ENCODE measurements at regions not wholly inside any gene's neighbourhood (a gene's known extent, or its start where the extent isn't known, plus 50 kb on each side); places are given as distances from the start of the nearest gene placed in this dataset.

GRCh38 chr9:129359916-129360536 lies 182.0 kb upstream of the IER5L start:
- Mint-ChIP-seq H3K9me3 (ENCODE audit: low read depth) (peaks cover 8% of the 10 kb centered on the region), H3K36me3 (ENCODE audit: low read depth) (no peaks in the 10 kb centered on the region), H3K27me3 (ENCODE audit: low read depth) (no peaks in the 10 kb centered on the region), H3K4me1 (ENCODE audit: low read depth) (peaks cover 5% of the 10 kb centered on the region), H3K27ac (ENCODE audit: unreplicated experiment) (no peak overlapping the region), H3K4me3 (ENCODE audit: unreplicated experiment) (no peak overlapping the region)
- no peak for TF ChIP-seq CTCF (IDR thresholded peaks at IDR 0.05)
- no peak for DNase-seq (ENCODE audit: low spot score)

DNA sequence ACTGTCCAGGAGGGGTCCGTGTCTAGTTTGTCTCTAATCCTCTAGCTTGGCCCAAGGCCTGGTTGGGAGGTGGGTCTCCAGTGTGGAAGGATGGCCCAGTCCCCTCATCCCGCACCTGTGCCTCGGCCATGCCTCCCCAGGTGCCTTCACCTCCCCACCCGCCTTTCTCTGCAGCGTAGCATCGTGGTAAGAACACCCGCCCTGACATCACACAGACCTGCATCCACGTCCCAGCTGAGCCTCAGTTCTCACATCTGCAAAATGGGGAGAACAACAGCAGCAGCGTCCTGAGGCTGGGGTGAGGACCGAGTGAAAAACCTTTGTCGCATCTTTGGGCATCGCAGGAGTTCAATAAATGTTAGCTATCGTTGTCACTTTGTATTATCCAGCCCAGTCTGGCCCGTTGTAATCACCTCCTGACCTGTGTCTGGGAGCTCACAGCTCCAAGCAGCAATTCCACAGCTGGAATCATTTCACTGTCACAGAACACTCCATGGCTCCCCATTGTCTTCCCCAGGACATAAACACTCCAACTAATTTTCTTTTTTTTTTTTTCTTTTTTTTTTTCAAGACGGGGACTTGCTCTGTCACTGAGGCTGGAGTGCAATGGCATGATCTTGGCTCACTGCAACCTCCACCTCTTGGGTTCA lies 181.2 kb upstream of the IER5L start:
- DNase-seq (ENCODE audit: low spot score): no peak
- Mint-ChIP-seq H3K9me3 (ENCODE audit: low read depth) (peaks cover 8% of the 10 kb centered on the region), H3K4me1 (ENCODE audit: low read depth) (peaks cover 5% of the 10 kb centered on the region), H3K4me3 (ENCODE audit: unreplicated experiment) (no peak overlapping the region), H3K36me3 (ENCODE audit: low read depth) (no peaks in the 10 kb centered on the region), H3K27me3 (ENCODE audit: low read depth) (no peaks in the 10 kb centered on the region), H3K27ac (ENCODE audit: unreplicated experiment) (no peak overlapping the region)
- TF ChIP-seq CTCF (IDR thresholded peaks at IDR 0.05): no peak

DNA sequence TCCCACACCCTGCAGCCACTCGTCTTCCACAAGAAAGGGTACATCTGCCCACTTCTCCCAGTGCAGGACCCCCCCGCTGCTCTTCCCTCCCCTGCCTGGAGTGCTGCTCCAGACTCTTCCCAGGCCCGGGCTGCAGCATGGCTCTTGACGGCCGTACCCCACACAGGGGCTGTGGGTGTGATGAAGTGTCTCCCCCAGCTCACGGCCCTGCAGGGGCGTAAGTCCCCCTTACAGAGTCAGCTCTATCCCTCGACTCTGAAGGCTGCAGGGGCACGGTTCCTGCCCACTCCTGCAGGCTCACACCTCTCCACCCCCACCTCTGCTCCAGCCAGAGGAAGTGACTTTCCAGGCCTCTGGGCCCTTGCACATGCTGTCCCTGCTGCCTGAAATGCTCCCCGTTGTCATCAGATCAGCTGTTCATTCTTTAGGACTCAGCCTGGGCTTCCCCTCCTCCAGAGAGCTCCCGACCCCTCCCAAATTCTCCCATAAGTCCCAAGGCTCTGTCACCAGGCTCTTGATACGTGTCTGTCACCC lies 180.6 kb upstream of the IER5L start:
- Mint-ChIP-seq H3K4me3 (ENCODE audit: unreplicated experiment) (no peak overlapping the region), H3K27me3 (ENCODE audit: low read depth) (no peaks in the 10 kb centered on the region), H3K4me1 (ENCODE audit: low read depth) (peaks cover 6% of the 10 kb centered on the region), H3K27ac (ENCODE audit: unreplicated experiment) (no peak overlapping the region), H3K36me3 (ENCODE audit: low read depth) (no peaks in the 10 kb centered on the region), H3K9me3 (ENCODE audit: low read depth) (peaks cover 8% of the 10 kb centered on the region)
- no peak for TF ChIP-seq CTCF (IDR thresholded peaks at IDR 0.05)
- no peak for DNase-seq (ENCODE audit: low spot score)

DNA sequence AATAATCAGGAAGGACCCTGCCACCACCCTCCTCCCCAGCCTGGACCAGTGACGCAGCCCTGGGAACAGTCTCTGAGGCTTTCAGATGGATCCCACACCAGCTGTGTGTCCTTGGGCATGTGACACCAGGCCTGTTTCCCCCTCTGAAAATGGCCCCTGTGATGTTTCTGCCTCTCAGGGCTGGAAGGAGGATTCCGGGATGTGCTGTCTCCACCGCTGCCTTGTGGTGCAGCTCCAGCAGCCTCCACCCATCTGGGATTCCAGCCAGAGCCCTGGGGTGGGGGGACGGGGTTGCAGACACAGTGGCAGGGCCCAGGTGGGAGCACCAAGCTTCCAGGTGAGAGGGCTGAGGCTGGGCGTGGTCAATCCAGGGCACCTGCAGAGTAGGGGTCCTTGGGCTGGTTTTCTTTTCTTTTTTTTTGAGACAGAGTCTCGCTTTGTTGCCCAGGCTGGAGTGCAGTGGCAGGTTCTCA lies 179.7 kb upstream of the IER5L start:
- Mint-ChIP-seq H3K4me3 (ENCODE audit: unreplicated experiment) (no peak overlapping the region), H3K4me1 (ENCODE audit: low read depth) (peaks cover 11% of the 10 kb centered on the region), H3K9me3 (ENCODE audit: low read depth) (peaks cover 8% of the 10 kb centered on the region), H3K27ac (ENCODE audit: unreplicated experiment) (no peak overlapping the region), H3K27me3 (ENCODE audit: low read depth) (no peaks in the 10 kb centered on the region), H3K36me3 (ENCODE audit: low read depth) (no peaks in the 10 kb centered on the region)
- no peak for TF ChIP-seq CTCF (IDR thresholded peaks at IDR 0.05)
- no peak for DNase-seq (ENCODE audit: low spot score)

GRCh38 chr9:129356871-129357772 lies 179.1 kb upstream of the IER5L start:
- Mint-ChIP-seq H3K4me3 (ENCODE audit: unreplicated experiment) (no peak overlapping the region), H3K27me3 (ENCODE audit: low read depth) (no peaks in the 10 kb centered on the region), H3K27ac (ENCODE audit: unreplicated experiment) (no peak overlapping the region), H3K36me3 (ENCODE audit: low read depth) (no peaks in the 10 kb centered on the region), H3K4me1 (ENCODE audit: low read depth) (peaks cover 8% of the 10 kb centered on the region), H3K9me3 (ENCODE audit: low read depth) (peaks cover 8% of the 10 kb centered on the region)
- DNase-seq (ENCODE audit: low spot score): no peak
- TF ChIP-seq CTCF (IDR thresholded peaks at IDR 0.05): no peak

Measured in chondrocyte (in vitro differentiated cells).